ENCODE measurements at regions not wholly inside any gene's neighbourhood (a gene's known extent, or its start where the extent isn't known, plus 50 kb on each side); places are given as distances from the start of the nearest gene placed in this dataset.

- Mint-ChIP-seq H3K9me3 (peaks cover 3% of the 10 kb centered on the region), H3K36me3 (no peaks in the 10 kb centered on the region), H3K27me3 (ENCODE audit: low read depth) (no peaks in the 10 kb centered on the region), H3K4me1 (peaks cover 1% of the 10 kb centered on the region), H3K4me3 (no peak overlapping the region), H3K27ac (no peak overlapping the region)
- no peak for TF ChIP-seq CTCF (IDR thresholded peaks at IDR 0.05; ENCODE audit: unreplicated experiment)
- no peak for DNase-seq (ENCODE audit: low spot score in 2 of 2, unreplicated experiment in 2 of 2)
Measured at GRCh38 chr3:110474397-110474796, 597.2 kb upstream of the NECTIN3 start.

- Mint-ChIP-seq H3K4me1 (peaks cover 8% of the 10 kb centered on the region), H3K36me3 (peaks cover 4% of the 10 kb centered on the region)
Measured at GRCh38 chr3:110478377-110479054, 593.1 kb upstream of the NECTIN3 start.

DNA sequence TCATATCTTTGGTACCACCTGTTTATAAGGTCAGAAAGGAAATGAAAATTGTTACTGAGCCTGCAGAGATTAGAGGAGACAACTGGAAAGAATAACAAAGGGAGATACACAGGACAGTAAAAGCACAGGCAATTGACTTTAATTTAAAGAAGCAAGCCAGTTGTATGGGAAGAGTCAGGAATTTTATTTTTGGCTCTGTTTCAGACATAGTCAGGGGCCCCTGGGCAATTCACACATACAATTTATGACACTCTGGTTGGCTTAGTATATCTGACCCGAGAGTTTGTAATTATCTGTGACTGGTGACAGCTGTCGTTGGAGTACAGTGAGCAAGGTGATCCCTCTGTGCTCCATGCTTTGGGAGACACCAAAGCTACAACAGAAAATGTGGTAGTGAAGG lies 591.9 kb upstream of the NECTIN3 start:
- Mint-ChIP-seq H3K4me3 (no peak overlapping the region), H3K9me3 (peaks cover 33% of the 10 kb centered on the region), H3K27ac (no peak overlapping the region), H3K27me3 (ENCODE audit: low read depth) (no peaks in the 10 kb centered on the region), H3K36me3 (peaks cover 6% of the 10 kb centered on the region), H3K4me1 (peaks cover 8% of the 10 kb centered on the region)
- DNase-seq (ENCODE audit: low spot score in 2 of 2, unreplicated experiment in 2 of 2): no peak
- no peak for TF ChIP-seq CTCF (IDR thresholded peaks at IDR 0.05; ENCODE audit: unreplicated experiment)

More at GRCh38 chr3:110478377-110479054, 593.1 kb upstream of the NECTIN3 start:
- Mint-ChIP-seq H3K27ac (no peak overlapping the region), H3K4me3 (no peak overlapping the region), H3K27me3 (ENCODE audit: low read depth) (no peaks in the 10 kb centered on the region), H3K9me3 (peaks cover 21% of the 10 kb centered on the region)
- no peak for TF ChIP-seq CTCF (IDR thresholded peaks at IDR 0.05; ENCODE audit: unreplicated experiment)
- no peak for DNase-seq (ENCODE audit: low spot score in 2 of 2, unreplicated experiment in 2 of 2)

DNA sequence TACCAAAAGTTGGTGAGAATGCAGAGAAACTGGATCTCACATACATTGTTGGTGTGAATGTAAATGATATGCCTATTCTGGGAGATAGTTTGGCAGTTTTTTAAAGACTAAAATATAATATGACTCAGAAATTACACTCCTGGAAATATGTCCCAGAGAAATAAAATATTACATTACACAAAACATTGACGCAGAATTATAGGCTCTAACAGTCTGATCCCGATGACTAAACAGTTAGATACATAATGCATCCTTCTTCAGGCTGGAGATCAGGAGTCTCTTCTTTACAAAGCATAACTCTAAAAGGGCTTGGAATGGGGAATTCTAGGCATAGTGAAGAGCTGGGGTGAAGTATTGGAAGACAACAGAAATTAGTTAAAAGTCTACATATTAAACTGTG lies 586.2 kb upstream of the NECTIN3 start:
- peaks cover 76% of the 10 kb centered on the region for H3K9me3 Mint-ChIP-seq
- no peak for DNase-seq (ENCODE audit: low spot score in 2 of 2, unreplicated experiment in 2 of 2)
- peaks cover 17% of the 10 kb centered on the region for H3K36me3 Mint-ChIP-seq

GRCh38 chr3:110487840-110488239 lies 583.8 kb upstream of the NECTIN3 start:
- H3K36me3 Mint-ChIP-seq: peaks cover 13% of the 10 kb centered on the region
- H3K27ac Mint-ChIP-seq: no peak overlapping the region
- H3K4me1 Mint-ChIP-seq: peaks cover 3% of the 10 kb centered on the region
- no peak overlapping the region for H3K4me3 Mint-ChIP-seq
- no peaks in the 10 kb centered on the region for H3K27me3 Mint-ChIP-seq (ENCODE audit: low read depth)
- TF ChIP-seq CTCF (IDR thresholded peaks at IDR 0.05; ENCODE audit: unreplicated experiment): no peak
- H3K9me3 Mint-ChIP-seq: peaks cover 59% of the 10 kb centered on the region
- no peak for DNase-seq (ENCODE audit: low spot score in 2 of 2, unreplicated experiment in 2 of 2)

More for the DNA sequence above, 586.2 kb upstream of the NECTIN3 start:
- no peak for TF ChIP-seq CTCF (IDR thresholded peaks at IDR 0.05; ENCODE audit: unreplicated experiment)
- H3K4me1 Mint-ChIP-seq: no peaks in the 10 kb centered on the region
- no peak overlapping the region for H3K27ac Mint-ChIP-seq
- H3K4me3 Mint-ChIP-seq: no peak overlapping the region
- no peaks in the 10 kb centered on the region for H3K27me3 Mint-ChIP-seq (ENCODE audit: low read depth)
